ENCODE measurements at regions not wholly inside any gene's neighbourhood (a gene's known extent, or its start where the extent isn't known, plus 50 kb on each side); places are given as distances from the start of the nearest gene placed in this dataset.

GRCh38 chr3:13231781-13232666 lies 158.8 kb upstream of the IQSEC1 start:
- TF ChIP-seq POLR2A (IDR thresholded peaks at IDR 0.05; ENCODE audit: low read length), result no peak
- TF ChIP-seq GATA1 (IDR thresholded peaks at IDR 0.05; ENCODE audit: low read depth, low read length), result no peak
